ENCODE measurements at regions not wholly inside any gene's neighbourhood (a gene's known extent, or its start where the extent isn't known, plus 50 kb on each side); places are given as distances from the start of the nearest gene placed in this dataset.
"Not testable (repeated sequence)": the region's sequence is repeated elsewhere in the genome, so short reads cannot be mapped to it uniquely, and the experiment has no call there.

GRCh38 chr2:176907341-176907740, 305.3 kb upstream of the HNRNPA3 start:
- no peaks in the 10 kb centered on the region for H3K27me3 ChIP-seq (replicated peaks)
- no peaks in the 10 kb centered on the region for H3K36me3 ChIP-seq (replicated peaks)
- no peak overlapping the region for H3K4me3 ChIP-seq (ENCODE audit: low read depth, low read length)
- no peak overlapping the region for H3K27ac ChIP-seq
- in situ Hi-C loops (cut with HindIII; ENCODE audit: low pct_ligation_motif_present, low sequenced_read_pairs) = no loop called here
- DNase-seq = no peak
- no peak for TF ChIP-seq CTCF (IDR thresholded peaks at IDR 0.05; ENCODE audit: low read depth, low read length, missing control alignments)

- no peak overlapping the region for H3K27ac ChIP-seq
- H3K27me3 ChIP-seq (replicated peaks) = no peaks in the 10 kb centered on the region
- H3K36me3 ChIP-seq (replicated peaks) = no peaks in the 10 kb centered on the region
- DNase-seq = no peak
- no peak overlapping the region for H3K4me3 ChIP-seq (ENCODE audit: low read depth, low read length)
- TF ChIP-seq CTCF (IDR thresholded peaks at IDR 0.05; ENCODE audit: low read depth, low read length, missing control alignments) = no peak
- in situ Hi-C loops (cut with HindIII; ENCODE audit: low pct_ligation_motif_present, low sequenced_read_pairs) = no loop called here
Observed at GRCh38 chr2:176910828-176911227, 301.8 kb upstream of the HNRNPA3 start.

- no peak overlapping the region for H3K27ac ChIP-seq
- no peaks in the 10 kb centered on the region for H3K27me3 ChIP-seq (replicated peaks)
- in situ Hi-C loops (cut with HindIII; ENCODE audit: low pct_ligation_motif_present, low sequenced_read_pairs) = no loop called here
- no peaks in the 10 kb centered on the region for H3K36me3 ChIP-seq (replicated peaks)
- no peak for DNase-seq
- no peak overlapping the region for H3K4me3 ChIP-seq (ENCODE audit: low read depth, low read length)
- no peak for TF ChIP-seq CTCF (IDR thresholded peaks at IDR 0.05; ENCODE audit: low read depth, low read length, missing control alignments)
Observed at GRCh38 chr2:176913955-176914354, 298.6 kb upstream of the HNRNPA3 start.

- H3K27me3 ChIP-seq (replicated peaks) = no peaks in the 10 kb centered on the region
- in situ Hi-C loops (cut with HindIII; ENCODE audit: low pct_ligation_motif_present, low sequenced_read_pairs) = no loop called here
- no peak overlapping the region for H3K27ac ChIP-seq
- TF ChIP-seq CTCF (IDR thresholded peaks at IDR 0.05; ENCODE audit: low read depth, low read length, missing control alignments) = no peak
- no peak overlapping the region for H3K4me3 ChIP-seq (ENCODE audit: low read depth, low read length)
- no peak for DNase-seq
- no peaks in the 10 kb centered on the region for H3K36me3 ChIP-seq (replicated peaks)
Observed at GRCh38 chr2:176914371-176914770, 298.2 kb upstream of the HNRNPA3 start.

GRCh38 chr2:176922545-176922944, 290.0 kb upstream of the HNRNPA3 start:
- H3K4me3 ChIP-seq (ENCODE audit: low read depth, low read length); in situ Hi-C loops (cut with HindIII; ENCODE audit: low pct_ligation_motif_present, low sequenced_read_pairs); H3K27me3 ChIP-seq (replicated peaks); H3K36me3 ChIP-seq (replicated peaks); H3K27ac ChIP-seq; DNase-seq: not testable (repeated sequence)

GRCh38 chr2:176923205-176923604, 289.4 kb upstream of the HNRNPA3 start:
- in situ Hi-C loops (cut with HindIII; ENCODE audit: low pct_ligation_motif_present, low sequenced_read_pairs) = no loop called here
- TF ChIP-seq CTCF (IDR thresholded peaks at IDR 0.05; ENCODE audit: low read depth, low read length, missing control alignments) = no peak
- H3K36me3 ChIP-seq (replicated peaks) = no peaks in the 10 kb centered on the region
- no peak for DNase-seq
- no peaks in the 10 kb centered on the region for H3K27me3 ChIP-seq (replicated peaks)
- no peak overlapping the region for H3K4me3 ChIP-seq (ENCODE audit: low read depth, low read length)
- no peak overlapping the region for H3K27ac ChIP-seq
